ENCODE measurements at regions not wholly inside any gene's neighbourhood (a gene's known extent, or its start where the extent isn't known, plus 50 kb on each side); places are given as distances from the start of the nearest gene placed in this dataset.
"Not testable (repeated sequence)": the region's sequence is repeated elsewhere in the genome, so short reads cannot be mapped to it uniquely, and the experiment has no call there.

- peaks cover 0 to 10% of the 10 kb centered on the region in 2 donors for H3K36me3 Mint-ChIP-seq
- H3K9me3 Mint-ChIP-seq, result peaks cover 0 to 4% (median 0%) of the 10 kb centered on the region in 7 donors
- peaks cover 11 to 20% (median 14%) of the 10 kb centered on the region in 3 donors for H3K4me1 Mint-ChIP-seq
- no peak for DNase-seq
- no peak overlapping the region for H3K27ac Mint-ChIP-seq
- peaks cover 5 to 22% (median 7%) of the 10 kb centered on the region in 3 donors for H3K27me3 Mint-ChIP-seq
- no peak overlapping the region for H3K4me3 Mint-ChIP-seq
- no peak for ATAC-seq (ENCODE audit: low read depth in 2 of 2)
Measured at GRCh38 chr14:52150162-52150561, 81.3 kb upstream of the NID2 start.

DNA sequence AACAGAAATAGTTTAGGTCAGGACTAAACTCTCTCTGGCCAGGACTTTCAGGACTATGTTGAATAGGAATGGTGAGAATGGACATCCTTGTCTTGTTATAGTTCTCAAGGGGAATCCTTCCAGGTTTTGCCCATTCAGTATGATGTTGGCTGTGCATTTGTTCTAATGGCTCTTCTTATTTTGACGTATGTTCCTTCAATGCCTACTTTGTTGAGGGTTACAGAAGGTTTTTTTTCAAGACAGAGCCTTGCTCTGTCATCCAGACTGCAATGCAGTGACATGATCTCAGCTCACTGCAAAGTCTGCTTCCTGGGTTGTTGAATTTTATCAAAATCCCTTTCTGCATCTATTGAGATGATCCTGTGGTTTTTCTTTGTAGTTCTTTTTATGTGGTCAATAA lies 79.5 kb upstream of the NID2 start:
- no peak overlapping the region for H3K4me3 Mint-ChIP-seq
- peaks cover 4 to 22% (median 5%) of the 10 kb centered on the region in 3 donors for H3K27me3 Mint-ChIP-seq
- no peak for ATAC-seq (ENCODE audit: low read depth in 2 of 2)
- peaks cover 0 to 10% of the 10 kb centered on the region in 2 donors for H3K36me3 Mint-ChIP-seq
- H3K9me3 Mint-ChIP-seq, result peaks cover 0 to 4% (median 0%) of the 10 kb centered on the region in 7 donors
- H3K27ac Mint-ChIP-seq, result no peak overlapping the region
- H3K4me1 Mint-ChIP-seq, result peaks cover 0 to 9% (median 4%) of the 10 kb centered on the region in 3 donors
- no peak for DNase-seq

DNA sequence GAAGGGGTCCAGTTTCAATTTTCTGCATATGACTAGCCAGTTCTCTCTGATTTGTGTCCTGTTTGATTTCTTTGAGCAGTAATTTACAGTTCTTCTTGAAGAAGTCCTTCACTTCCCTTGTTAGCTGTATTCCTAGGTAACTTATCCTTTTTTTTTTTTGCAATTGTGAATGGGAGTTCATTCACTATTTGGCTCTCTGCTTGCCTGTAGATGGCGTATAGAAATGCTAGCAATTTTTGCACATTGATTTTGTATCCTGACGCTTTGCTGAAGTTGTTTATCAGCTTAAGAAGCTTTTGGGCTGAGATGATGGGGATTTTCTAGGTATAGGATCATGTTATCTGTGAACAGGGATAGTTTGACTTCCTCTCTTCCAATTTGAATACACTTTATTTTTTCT lies 77.6 kb upstream of the NID2 start:
- Mint-ChIP-seq H3K27ac (no peak overlapping the region), H3K9me3 (peaks cover 0 to 4% (median 0%) of the 10 kb centered on the region in 7 donors), H3K4me1 (peaks cover 0 to 7% (median 4%) of the 10 kb centered on the region in 3 donors), H3K4me3 (no peak overlapping the region), H3K36me3 (peaks cover 0 to 3% of the 10 kb centered on the region in 2 donors), H3K27me3 (peaks cover 4 to 20% (median 5%) of the 10 kb centered on the region in 3 donors)
- no peak for DNase-seq
- ATAC-seq (ENCODE audit: low read depth in 2 of 2), result no peak

GRCh38 chr14:52144099-52144498 lies 75.2 kb upstream of the NID2 start:
- H3K4me1 Mint-ChIP-seq; H3K36me3 Mint-ChIP-seq; ATAC-seq (ENCODE audit: low read depth in 2 of 2); DNase-seq; H3K9me3 Mint-ChIP-seq; H3K27me3 Mint-ChIP-seq; H3K4me3 Mint-ChIP-seq: not testable (repeated sequence)
- H3K27ac Mint-ChIP-seq, result peak overlapping the region in 1 of 6 donors; percentile 85

GRCh38 chr14:52142504-52142903 lies 73.6 kb upstream of the NID2 start:
- Mint-ChIP-seq H3K36me3 (no peaks in the 10 kb centered on the region), H3K27ac (no peak overlapping the region), H3K4me1 (no peaks in the 10 kb centered on the region), H3K9me3 (peaks cover 0 to 8% (median 6%) of the 10 kb centered on the region in 7 donors), H3K4me3 (no peak overlapping the region), H3K27me3 (peaks cover 0 to 4% (median 0%) of the 10 kb centered on the region in 3 donors)
- no peak for ATAC-seq (ENCODE audit: low read depth in 2 of 2)
- no peak for DNase-seq

DNA sequence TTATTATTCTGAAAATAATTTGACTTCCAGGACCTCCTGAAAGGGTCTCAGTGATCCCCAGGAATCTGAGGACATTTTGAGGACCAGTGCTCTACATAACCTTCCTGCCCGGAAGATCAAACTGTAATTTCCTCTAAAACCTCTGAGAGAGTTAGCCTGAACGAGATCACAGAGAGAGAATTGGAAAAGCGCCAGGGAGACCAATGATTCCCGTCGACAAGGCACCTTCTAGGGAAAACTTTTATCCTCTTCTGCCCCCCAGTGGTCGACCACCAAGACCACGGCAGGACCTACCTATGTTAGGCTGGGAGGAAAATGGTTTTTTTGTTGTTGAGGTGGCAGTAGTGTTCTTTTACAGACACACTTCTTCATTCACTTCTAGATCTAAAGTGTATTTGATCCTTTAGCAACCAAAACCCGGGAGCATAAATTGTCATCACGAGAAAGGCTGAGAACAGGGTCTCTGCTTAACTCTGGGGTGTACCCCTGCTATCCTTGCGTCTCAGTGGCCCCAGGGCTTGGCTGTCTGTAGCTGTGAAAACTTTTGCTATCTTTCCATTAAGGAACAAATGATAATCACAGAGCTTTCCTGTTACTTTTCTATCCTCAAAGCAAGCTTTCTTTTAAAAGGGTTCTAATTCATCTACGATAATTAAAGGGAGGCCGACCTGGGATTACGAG lies 62.9 kb upstream of the NID2 start:
- Mint-ChIP-seq H3K27ac (peak overlapping the region in 2 of 6 donors; percentile 8 to 61), H3K27me3 (peaks cover 0 to 6% (median 5%) of the 10 kb centered on the region in 3 donors), H3K36me3 (peaks cover 7 to 14% of the 10 kb centered on the region in 2 donors), H3K4me3 (peak overlapping the region in 1 of 8 donors; percentile 32), H3K4me1 (peaks cover 7 to 13% (median 7%) of the 10 kb centered on the region in 3 donors), H3K9me3 (peaks cover 5 to 32% (median 15%) of the 10 kb centered on the region in 7 donors)
- ATAC-seq (ENCODE audit: low read depth in 2 of 2) (peak in 1 of 2 donors; percentile 35), DNase-seq (peak; percentile 18)

GRCh38 chr14:52129721-52130120 lies 60.9 kb upstream of the NID2 start:
- DNase-seq, result no peak
- Mint-ChIP-seq H3K4me3 (no peak overlapping the region), H3K27me3 (peaks cover 9 to 17% (median 12%) of the 10 kb centered on the region in 3 donors), H3K9me3 (peaks cover 0 to 11% (median 3%) of the 10 kb centered on the region in 7 donors), H3K4me1 (peaks cover 11 to 25% (median 22%) of the 10 kb centered on the region in 3 donors), H3K36me3 (peaks cover 3 to 8% of the 10 kb centered on the region in 2 donors), H3K27ac (peak overlapping the region in 1 of 6 donors; percentile 6)
- no peak for ATAC-seq (ENCODE audit: low read depth in 2 of 2)

GRCh38 chr14:52125885-52126284 lies 57.0 kb upstream of the NID2 start:
- ATAC-seq (ENCODE audit: low read depth in 2 of 2) (no peak), DNase-seq (no peak)
- Mint-ChIP-seq H3K27ac (no peak overlapping the region), H3K27me3 (peaks cover 9 to 17% (median 12%) of the 10 kb centered on the region in 3 donors), H3K4me3 (no peak overlapping the region), H3K36me3 (peaks cover 3 to 8% of the 10 kb centered on the region in 2 donors), H3K4me1 (peaks cover 5 to 19% (median 15%) of the 10 kb centered on the region in 3 donors), H3K9me3 (peaks cover 0 to 3% (median 0%) of the 10 kb centered on the region in 7 donors)

GRCh38 chr14:52124791-52125684 lies 56.2 kb upstream of the NID2 start:
- ATAC-seq (ENCODE audit: low read depth in 2 of 2) (peak in 1 of 2 donors; percentile 28), DNase-seq (no peak)
- H3K36me3 Mint-ChIP-seq, result peaks cover 3 to 8% of the 10 kb centered on the region in 2 donors
- peaks cover 5 to 19% (median 15%) of the 10 kb centered on the region in 3 donors for H3K4me1 Mint-ChIP-seq
- H3K27me3 Mint-ChIP-seq, result peaks cover 9 to 17% (median 11%) of the 10 kb centered on the region in 3 donors
- H3K4me3 Mint-ChIP-seq, result peak overlapping the region in 3 of 8 donors; percentile 8 to 57 (median 39)
- H3K27ac Mint-ChIP-seq, result peak overlapping the region in 2 of 6 donors; percentile 57 to 66
- peaks cover 0 to 3% (median 0%) of the 10 kb centered on the region in 7 donors for H3K9me3 Mint-ChIP-seq

DNA sequence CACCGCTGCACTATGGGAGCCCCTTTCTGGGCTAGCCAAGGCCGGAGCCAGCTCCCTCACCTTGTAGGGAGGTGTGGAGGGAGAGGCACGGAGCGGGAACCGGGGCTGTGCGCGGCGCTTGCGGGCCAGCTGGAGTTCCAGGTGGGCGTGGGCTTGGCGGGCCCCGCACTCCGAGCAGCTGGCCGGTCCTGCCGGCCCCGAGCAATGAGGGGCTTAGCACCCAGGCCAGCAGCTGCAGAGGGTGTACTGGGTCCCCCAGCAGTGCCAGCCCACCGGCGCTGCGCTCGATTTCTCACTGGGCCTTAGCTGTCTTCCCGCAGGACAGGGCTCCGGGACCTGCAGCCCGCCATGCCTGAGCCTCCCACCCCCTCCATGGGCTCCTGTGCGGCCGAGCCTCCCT lies 53.3 kb upstream of the NID2 start:
- H3K27ac Mint-ChIP-seq; H3K36me3 Mint-ChIP-seq; DNase-seq; H3K9me3 Mint-ChIP-seq; ATAC-seq (ENCODE audit: low read depth in 2 of 2); H3K4me3 Mint-ChIP-seq: not testable (repeated sequence)
- H3K4me1 Mint-ChIP-seq, result peaks cover 4 to 15% (median 12%) of the 10 kb centered on the region in 3 donors
- H3K27me3 Mint-ChIP-seq, result peaks cover 7 to 16% (median 11%) of the 10 kb centered on the region in 3 donors

DNA sequence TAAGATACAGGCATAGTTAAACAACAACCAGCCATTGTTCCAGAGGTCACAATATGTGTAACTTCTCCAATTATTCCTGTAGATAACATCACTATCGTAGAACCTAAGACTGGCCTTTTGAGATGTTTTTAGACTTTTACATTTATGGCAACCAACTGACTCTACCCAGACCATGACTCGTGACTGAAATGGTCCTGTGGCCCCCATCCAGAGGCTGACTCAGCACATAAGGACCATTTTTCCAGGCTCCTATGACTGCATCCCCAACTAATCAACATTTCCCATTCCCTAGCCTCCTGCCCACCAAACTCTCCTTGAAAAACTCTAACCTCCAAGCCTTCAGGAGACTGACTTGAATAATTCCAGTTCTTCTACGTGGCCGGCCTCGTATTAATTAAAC lies 52.6 kb upstream of the NID2 start:
- Mint-ChIP-seq H3K27ac (peak overlapping the region in 1 of 6 donors; percentile 47), H3K4me3 (no peak overlapping the region), H3K27me3 (peaks cover 7 to 16% (median 11%) of the 10 kb centered on the region in 3 donors), H3K9me3 (no peaks in the 10 kb centered on the region), H3K36me3 (peaks cover 0 to 8% of the 10 kb centered on the region in 2 donors), H3K4me1 (peaks cover 4 to 15% (median 12%) of the 10 kb centered on the region in 3 donors)
- no peak for DNase-seq
- ATAC-seq (ENCODE audit: low read depth in 2 of 2), result no peak

DNA sequence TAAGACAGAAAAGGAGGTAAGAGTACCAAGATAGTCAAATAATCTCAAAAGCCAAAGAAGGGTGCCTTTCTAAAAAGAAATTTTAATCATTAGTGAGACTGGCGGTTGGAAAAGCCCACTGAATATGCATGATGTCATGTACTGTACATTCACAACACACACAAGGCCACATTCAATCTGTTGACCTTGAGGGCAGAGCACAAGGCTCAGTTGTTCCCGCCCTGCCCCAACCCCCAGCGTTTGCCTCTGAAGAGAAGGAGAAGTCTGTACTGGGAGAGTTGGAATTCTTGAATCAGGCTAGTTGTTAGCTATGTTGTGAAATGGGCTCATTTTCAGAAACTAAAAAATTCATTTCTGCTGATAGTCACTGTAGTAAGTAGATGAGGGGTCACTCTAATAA lies 50.2 kb upstream of the NID2 start:
- peaks cover 0 to 1% (median 0%) of the 10 kb centered on the region in 7 donors for H3K9me3 Mint-ChIP-seq
- DNase-seq, result no peak
- H3K27ac Mint-ChIP-seq, result peak overlapping the region in 1 of 6 donors; percentile 5
- no peaks in the 10 kb centered on the region for H3K36me3 Mint-ChIP-seq
- H3K4me3 Mint-ChIP-seq, result no peak overlapping the region
- peaks cover 0 to 8% (median 4%) of the 10 kb centered on the region in 3 donors for H3K27me3 Mint-ChIP-seq
- ATAC-seq (ENCODE audit: low read depth in 2 of 2), result no peak
- peaks cover 0 to 7% (median 4%) of the 10 kb centered on the region in 3 donors for H3K4me1 Mint-ChIP-seq
